ENCODE measurements at regions not wholly inside any gene's neighbourhood (a gene's known extent, or its start where the extent isn't known, plus 50 kb on each side); places are given as distances from the start of the nearest gene placed in this dataset.
"Not testable (repeated sequence)": the region's sequence is repeated elsewhere in the genome, so short reads cannot be mapped to it uniquely, and the experiment has no call there.

- no peak for DNase-seq (ENCODE audit: low read depth)
- TF ChIP-seq CTCF (conservative IDR thresholded peaks at IDR 0.05; ENCODE audit: low read length), result no peak
- no peak overlapping the region for H3K4me3 ChIP-seq (ENCODE audit: low read length)
Observed at GRCh38 chr9:129451089-129451656, 169.7 kb downstream of the C9orf50 start.

GRCh38 chr9:129449066-129449465 lies 171.8 kb downstream of the C9orf50 start:
- TF ChIP-seq CTCF (conservative IDR thresholded peaks at IDR 0.05; ENCODE audit: low read length), result no peak
- DNase-seq (ENCODE audit: low read depth), result no peak
- H3K4me3 ChIP-seq (ENCODE audit: low read length), result no peak overlapping the region

- no peak overlapping the region for H3K4me3 ChIP-seq (ENCODE audit: low read length)
- no peak for DNase-seq (ENCODE audit: low read depth)
- no peak for TF ChIP-seq CTCF (conservative IDR thresholded peaks at IDR 0.05; ENCODE audit: low read length)
Observed at GRCh38 chr9:129446828-129447550, 173.9 kb downstream of the C9orf50 start.

GRCh38 chr9:129445794-129446306 lies 175.1 kb downstream of the C9orf50 start:
- no peak for TF ChIP-seq CTCF (conservative IDR thresholded peaks at IDR 0.05; ENCODE audit: low read length)
- no peak overlapping the region for H3K4me3 ChIP-seq (ENCODE audit: low read length)
- DNase-seq (ENCODE audit: low read depth), result no peak

- not testable (repeated sequence) for H3K4me3 ChIP-seq (ENCODE audit: low read length); DNase-seq (ENCODE audit: low read depth)
Observed at GRCh38 chr9:129443515-129444164, 177.3 kb downstream of the C9orf50 start.

GRCh38 chr9:129442803-129443511 lies 177.9 kb downstream of the C9orf50 start:
- H3K4me3 ChIP-seq (ENCODE audit: low read length), result no peak overlapping the region
- no peak for TF ChIP-seq CTCF (conservative IDR thresholded peaks at IDR 0.05; ENCODE audit: low read length)
- DNase-seq (ENCODE audit: low read depth), result no peak

GRCh38 chr9:129441852-129442251 lies 179.0 kb downstream of the C9orf50 start:
- no peak overlapping the region for H3K4me3 ChIP-seq (ENCODE audit: low read length)
- DNase-seq (ENCODE audit: low read depth), result no peak
- TF ChIP-seq CTCF (conservative IDR thresholded peaks at IDR 0.05; ENCODE audit: low read length), result no peak
